Stimulated activated CD4-positive, alpha-beta T cell treated with anti-CD3 and anti-CD28 coated beads, Interleukin-1b, Interleukin-23, amount 100 ng/mL, for 1 hour (primary cell): ENCODE measurements at regions not wholly inside any gene's neighbourhood (a gene's known extent, or its start where the extent isn't known, plus 50 kb on each side); places are given as distances from the start of the nearest gene placed in this dataset.
"Not testable (repeated sequence)": the region's sequence is repeated elsewhere in the genome, so short reads cannot be mapped to it uniquely, and the experiment has no call there.

ENCODE experiments used
- DNase-seq, 2 donors: peaks; one replicate each; pipeline ENCODE4 v3.0.0-alpha.2; 2020; ENCODE audit warnings: low read depth in 2 of 2

DNA sequence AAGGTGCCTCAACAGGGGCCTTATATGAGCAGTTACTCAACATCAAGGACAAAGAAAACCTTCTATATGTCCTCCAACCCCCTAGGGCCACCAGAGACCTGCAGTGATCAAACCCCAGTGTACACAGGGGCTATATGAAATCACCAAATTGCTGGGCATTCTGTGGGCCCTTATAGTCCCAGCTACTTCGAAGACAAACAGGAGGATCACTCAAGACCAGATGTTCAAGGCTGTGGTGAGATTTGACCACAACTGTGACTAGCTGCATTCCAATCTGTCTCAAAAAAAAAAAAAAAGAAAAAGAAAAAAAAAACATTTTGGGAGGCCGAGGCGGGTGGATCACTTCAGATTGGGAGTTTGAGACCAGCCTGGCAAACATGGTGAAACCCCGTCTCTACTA is 51.0 kb upstream of the PRB2 start:
- DNase-seq, result no peak

DNA sequence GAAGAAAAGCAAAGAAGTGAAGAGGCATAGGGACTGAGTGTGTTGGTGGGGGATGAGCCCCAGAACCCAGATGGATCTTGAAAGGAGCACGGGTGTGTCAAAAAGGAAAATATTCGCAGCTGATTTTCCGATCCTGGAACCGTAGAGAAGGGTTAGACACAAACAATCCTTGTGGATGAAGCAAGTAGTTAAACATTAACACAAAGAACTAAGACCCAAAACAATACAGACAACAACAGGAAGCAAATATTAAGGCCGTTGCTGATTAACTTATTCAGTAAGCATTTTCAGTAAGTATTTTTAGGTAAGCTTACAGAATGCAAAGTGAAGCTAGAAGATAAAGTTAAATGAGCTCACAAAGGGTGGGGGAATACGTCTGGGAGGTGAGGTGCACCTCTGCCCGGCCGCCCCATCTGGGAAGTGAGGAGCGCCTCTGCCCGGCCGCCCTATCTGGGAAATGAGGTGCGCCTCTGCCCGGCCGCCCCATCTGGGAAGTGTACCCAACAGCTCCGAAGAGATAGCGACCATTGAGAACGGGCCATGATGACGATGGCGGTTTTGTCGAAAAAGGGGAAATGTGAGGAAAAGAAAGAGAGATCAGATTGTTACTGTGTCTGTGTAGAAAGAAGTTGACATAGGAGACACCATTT is 62.8 kb upstream of the PRB2 start:
- no peak for DNase-seq

DNA sequence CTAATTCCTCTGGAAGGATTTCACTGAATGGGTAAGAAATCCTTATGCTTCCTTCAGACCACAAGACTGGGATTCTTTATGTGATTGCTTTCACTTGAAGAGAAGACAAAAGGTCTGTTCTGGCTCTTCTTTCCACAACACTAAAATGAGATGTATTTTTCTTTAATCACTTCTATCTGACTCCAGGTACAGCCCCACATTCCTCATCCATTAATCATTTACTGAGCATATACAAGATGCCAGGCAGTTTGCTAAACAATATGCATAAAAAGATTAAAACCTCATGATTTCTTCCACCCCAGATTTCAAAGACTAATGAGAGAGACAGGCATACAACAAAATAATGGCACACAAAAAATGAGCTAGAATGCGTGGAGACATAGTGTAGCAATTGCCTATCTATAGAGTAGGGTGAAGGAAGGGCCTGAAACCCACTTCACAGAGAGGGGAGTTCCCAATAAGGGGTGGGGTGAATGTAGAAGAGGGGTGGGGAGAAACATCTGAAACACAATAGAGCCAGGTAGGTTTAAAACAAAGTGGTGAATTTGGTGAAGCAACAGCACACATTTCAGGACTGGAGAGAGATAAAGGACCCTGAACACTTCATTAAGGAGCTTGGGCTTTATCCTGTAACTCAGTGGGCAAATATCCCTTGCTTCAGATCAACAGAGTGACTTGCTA is 65.1 kb upstream of the PRB2 start:
- no peak for DNase-seq

DNA sequence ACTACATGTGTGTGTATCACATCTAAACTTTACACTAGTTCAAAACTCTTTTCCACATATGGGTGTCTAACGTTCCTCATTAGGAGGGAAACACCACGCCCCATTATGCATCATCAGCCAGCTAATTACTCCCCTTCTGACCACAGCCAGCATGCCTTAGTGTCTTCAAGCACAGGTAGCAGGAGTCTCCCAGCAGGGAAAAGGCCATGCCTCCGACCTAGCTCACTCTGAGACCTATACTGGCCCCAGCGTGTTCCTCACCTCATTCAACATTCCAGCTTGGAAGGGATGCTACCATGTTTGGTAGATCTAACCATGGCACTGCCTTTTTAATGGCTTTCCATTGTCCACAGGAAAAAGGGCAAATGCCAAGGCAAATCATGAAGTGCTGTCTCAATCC is 66.1 kb upstream of the PRB2 start:
- DNase-seq, result no peak

DNA sequence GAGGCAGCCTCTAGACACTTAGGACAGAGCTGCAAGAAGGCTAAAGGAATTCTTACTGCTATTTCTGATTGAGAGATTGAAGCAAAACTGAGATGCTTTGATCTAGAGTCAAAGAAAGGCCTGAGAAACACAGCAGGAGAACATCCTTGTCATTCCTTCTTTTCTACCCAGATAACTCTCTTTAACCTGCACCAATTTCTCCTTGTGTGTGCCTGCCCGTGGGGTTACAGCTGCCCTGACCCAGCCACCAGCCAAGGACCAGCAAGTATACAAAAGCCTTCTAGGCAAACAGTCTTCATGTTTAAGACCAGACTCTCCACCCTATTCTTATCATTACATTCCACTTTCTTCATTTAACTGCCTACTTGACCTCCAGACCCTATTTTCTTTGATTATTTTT is 81.7 kb upstream of the PRB2 start:
- DNase-seq, result no peak

DNA sequence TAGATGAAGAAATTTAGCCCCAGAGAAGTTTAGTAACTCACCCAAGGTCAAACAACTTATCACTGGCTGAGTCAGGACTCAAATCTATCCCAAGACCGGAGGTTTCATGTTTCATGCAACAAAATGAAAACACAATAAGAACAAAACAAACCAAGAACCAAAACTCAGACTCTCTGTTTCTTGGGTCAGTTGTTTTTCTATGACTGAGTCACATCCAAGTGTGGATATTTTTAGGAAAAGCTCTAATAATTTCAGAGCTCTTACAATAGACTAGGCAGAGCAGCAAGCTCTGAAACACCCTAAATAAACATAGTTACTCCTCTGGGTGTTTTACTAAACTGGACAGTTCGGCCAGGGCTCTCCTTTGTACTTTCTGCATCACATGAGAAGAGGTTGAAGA is 87.6 kb upstream of the PRB2 start:
- no peak for DNase-seq

DNA sequence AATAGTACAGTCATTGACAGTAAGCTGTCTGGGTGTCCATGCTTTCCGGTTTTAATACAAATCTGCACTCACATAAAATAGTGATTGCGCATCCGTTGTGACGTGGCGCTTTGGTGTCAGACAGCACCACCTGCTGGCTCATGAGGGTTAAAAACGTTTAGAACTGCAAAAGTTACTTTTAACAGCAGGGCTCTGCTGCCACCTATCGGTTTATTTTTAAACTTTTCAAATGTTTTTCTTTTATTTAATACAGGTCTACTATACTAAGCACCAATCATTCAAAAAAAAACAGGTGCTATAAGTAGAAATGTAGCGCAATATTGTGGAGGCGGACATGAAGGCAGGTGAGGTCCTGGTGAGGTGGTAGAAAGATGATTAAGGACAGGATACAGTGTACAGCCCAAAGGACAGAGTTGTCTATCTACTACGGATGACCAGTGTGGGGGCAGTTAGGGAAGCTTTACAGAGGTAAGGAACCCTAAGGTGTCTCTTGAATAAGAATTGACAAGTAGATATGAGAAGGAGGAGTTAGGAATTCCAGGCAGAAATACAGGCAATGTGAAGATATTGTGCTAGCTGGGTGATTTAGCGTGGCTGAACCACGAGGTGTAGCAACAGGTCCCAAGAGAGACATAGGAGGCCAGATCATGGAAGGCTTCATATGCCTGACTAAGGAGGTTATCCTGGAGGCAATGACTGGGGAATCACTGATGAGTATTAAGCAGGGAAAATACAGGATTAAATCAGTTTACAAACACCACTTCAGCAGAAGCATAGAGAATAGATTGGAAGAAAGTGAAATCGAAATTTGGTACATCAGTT is 91.5 kb upstream of the PRB2 start:
- DNase-seq, result peak; percentile 54 to 59

DNA sequence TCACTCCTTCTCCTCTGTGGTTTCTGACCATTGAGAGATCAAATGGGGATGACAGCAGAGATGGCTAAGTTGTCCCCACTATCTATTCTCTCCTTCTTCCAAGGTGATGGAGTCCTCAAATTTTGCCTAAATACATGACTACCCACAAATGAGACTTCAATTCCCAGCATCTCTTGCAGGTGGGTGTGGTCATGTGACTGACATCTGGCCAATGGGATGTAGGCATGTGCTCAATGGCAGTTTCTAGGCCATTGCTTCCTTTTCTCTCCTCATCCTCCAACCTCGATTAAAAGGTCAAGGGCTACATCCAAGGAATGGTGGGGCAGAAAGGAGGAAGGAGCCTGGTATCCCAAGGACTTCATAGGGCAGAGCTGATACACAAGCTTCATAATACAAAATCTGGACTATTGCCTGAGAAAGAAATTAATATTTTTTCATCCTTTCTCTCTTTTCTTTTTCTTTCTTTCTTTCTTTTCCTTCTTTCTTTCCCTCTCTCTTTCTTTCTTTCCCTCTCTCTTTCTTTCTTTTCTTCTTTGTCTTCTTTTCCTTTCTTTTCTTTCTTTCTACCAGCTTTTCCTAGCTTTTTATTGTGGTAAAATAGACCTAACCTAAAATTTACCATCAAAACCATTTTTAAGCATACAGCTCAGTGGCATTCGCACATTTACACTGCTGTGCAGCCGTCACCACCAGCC is 100.9 kb upstream of the PRB2 start:
- no peak for DNase-seq

DNA sequence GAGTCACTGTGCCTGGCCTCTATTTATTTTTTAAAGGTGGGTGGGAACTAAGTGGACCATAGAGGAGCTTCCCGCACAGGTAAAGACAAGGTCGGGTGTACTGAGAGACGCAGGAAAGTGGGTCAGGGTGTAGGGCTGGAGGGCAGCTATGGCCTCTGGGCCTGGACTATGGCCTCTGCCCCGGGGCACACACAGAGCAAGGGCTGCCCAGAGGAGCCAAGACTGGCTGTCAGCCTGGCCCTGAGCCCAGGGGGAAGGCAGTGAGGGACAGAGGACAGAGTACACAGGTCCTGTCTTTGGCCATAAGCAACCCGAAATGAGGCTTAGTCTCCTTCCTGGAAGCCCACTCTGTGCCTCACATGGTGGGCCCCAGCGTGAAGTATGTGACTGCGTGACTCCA is 102.1 kb upstream of the PRB2 start:
- DNase-seq, result no peak

DNA sequence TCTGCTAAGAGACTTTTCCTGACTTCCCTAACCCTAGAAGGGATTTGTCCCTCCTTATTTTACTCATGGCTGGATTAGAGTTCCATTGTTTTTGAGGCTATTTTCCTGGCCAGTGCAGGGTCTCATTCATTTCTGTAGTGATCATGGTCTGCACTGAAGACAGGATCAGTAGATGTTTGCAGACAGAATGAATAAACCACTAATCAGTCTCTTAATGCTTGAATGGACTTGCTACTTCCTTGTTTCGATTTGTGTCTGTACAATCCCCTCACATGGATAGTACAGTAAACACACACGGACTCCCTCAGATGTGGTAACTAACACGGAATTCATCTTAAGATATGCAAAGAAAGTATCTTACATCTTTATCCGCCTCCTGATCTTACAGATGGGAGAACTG is 102.6 kb upstream of the PRB2 start:
- no peak for DNase-seq

DNA sequence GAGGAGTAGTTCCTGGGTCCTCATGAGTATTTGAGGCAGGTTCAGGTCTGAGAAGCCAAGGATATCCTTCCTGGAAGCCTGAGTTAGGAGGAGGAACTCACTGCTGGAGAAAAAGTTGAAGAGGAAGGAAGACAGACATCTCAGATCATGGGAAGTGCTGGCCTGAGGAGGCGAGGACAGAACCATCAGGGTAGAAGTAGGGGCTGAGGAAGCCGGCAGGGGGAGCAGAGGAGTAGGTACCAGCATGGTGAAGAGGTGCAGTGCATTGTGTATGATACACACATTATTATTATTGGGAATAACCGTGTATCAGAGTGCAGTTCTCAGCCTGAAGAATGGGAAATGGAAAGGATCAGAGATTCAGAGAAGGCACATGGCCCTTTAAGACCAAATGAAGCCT is 103.2 kb upstream of the PRB2 start:
- not testable (repeated sequence) for DNase-seq

DNA sequence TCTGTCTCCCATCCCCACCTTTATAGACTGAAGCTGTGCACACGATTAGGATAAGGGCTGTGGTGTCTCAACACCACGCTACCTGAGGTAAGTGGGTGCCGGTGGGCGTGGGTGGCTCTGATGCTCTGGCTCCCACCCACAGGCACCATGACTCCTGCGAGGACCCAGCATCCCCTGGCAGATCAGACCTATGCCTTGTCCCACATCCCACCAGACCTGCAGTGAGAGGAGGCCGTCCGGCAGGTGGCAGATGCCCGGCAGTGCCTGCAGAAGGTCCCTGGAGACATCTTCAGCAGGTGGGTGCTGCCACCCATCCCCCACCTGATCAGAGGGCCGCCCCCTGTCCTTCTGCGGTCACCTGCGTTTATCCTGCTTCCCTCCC is 104.4 kb upstream of the PRB2 start:
- no peak for DNase-seq

DNA sequence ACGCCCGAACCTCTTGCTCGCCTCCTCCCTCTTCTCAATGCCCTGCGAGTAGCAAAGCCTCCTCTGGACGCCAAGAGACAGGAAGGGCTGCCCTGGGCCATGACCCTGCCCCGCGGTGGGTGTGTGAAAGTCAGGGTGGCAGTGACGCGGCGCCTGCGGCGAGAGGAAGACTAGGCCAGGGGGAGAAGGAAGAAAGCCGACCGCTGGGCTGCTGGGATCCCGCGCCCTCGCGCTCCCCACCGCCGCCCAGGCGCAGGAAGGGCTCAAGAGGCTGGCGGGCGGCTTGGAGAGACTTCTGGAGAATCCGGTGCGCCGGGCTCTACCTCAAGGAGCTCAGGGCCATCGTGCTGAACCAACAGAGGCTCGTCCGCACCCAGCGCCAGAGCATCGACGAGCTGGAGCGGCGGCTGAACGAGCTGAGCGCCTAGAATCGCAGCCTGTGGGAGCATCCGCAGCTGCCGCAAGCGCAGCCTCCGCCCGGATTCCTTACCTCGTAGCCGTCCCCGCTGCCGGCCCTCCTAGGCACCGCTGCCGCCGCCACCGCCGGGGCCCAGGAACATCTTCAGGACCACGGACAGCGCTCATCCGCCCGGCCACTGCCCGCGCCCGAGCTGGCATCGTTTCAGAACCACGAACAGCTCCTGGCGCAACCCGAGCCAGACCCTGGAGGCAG is 105.0 kb upstream of the PRB2 start:
- DNase-seq, result peak; percentile 34 to 63

DNA sequence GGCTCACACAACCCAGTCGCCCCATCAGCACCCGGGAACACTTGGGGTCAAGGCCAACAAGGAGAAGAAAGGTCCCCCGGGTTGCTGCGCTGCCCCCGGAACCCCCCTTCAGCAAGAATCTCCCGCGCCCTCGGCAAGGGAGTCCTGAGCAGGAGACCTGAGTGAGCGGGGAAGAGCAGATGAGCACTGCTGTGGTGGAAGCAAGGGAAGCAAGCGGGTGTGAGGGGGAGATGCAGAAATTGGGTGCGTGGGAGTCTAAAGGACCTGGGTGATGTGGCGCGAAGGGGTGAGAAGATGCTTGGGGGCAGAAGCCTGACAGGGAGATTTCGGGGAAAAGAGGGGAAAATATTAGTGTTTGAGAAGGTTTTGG is 105.5 kb upstream of the PRB2 start:
- DNase-seq, result no peak

DNA sequence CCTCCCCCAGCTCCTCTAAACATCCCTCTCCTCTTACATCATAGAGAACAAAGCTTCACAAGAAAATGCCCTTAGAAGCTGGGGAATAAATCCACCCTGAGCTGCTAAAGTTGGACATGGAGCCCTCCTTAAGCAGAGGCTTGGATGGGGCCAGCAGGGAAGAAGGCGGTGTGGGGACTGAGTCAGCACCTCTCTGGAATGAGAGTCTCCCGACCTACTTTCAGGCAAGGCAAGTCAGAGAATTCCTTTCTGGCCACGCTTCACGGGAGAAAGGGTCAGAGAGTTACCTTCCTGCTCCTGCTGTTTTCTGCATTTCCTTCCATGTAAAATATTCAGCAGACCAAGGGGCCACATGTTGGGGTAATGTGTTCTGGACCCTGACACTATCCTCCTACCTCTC is 113.3 kb upstream of the PRB2 start:
- DNase-seq, result no peak

DNA sequence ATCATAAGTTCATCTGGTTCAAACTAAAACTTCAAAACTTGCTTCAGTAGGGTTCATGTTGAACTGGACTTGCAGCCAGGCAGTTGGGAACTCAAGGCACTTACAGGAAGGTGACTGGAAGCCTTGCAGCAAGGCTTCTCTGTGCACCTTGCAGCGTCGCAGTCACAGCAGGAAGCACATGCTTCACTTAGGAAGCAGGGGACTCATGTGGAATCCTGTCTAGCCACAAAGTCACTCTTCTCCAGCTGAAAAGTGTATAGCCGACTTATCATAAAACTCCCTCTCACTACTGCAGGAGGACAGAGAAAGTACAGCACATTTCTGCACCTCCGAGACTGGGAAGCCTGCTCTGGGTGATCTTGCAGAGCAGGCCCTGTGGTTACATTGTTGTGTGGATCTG is 114.0 kb upstream of the PRB2 start:
- DNase-seq, result no peak

DNA sequence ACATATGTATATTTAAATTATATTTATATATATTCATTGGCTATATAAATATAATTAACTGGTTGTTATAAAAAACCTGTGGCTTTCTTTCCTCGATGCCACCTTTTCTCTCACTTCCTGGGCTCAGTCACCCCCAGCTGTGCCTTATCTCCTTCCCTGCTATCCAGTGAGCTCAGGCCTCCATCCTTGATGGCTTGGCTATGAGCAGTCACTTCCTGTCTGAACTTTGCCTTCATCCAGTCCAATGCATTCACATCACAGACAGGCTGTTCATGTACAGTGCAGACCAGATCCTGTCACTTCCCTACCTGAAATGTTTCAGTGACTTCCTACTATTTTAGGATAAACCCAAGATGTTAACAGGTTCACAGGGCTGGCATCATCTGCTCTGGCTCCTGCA is 115.3 kb upstream of the PRB2 start:
- DNase-seq, result no peak

DNA sequence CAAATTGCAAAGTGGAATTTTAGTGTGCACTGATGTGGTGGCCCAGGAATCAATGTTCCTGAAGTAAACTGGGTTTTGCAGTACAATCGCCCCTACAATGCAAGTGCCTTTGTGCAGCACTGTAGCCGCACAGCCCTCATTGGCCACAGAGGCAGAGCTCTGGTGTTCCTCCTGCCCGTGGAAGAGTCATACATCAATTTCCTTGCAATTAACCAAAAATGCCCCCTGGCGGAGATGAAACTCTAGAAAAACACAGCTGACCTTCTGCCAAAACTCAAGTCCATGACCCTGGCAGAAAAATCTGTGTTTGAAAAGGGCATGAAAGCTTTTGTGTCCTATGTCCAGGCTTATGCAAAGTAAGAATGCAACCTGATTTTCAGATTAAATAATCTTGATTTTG is 117.9 kb upstream of the PRB2 start:
- DNase-seq, result no peak

DNA sequence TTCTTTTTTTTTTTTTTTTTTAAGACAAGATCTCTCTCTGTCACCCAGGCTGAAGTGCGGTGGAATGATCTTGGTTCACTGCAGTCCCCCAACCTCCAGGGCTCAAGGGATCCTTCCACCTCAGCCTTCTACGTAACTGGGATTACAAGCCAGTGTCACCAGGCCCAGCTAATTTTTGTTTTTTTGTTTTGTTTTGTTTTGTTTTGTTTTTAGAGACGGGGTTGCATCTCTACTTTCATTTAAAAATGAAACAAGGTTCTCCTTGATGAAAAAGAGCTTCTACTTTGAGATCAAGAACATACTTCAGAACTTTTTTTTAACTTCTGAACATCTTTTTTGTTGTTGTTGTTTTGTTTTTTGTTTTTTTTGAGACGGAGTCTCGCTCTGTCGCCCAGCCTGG is 121.7 kb upstream of the PRB2 start:
- no peak for DNase-seq

DNA sequence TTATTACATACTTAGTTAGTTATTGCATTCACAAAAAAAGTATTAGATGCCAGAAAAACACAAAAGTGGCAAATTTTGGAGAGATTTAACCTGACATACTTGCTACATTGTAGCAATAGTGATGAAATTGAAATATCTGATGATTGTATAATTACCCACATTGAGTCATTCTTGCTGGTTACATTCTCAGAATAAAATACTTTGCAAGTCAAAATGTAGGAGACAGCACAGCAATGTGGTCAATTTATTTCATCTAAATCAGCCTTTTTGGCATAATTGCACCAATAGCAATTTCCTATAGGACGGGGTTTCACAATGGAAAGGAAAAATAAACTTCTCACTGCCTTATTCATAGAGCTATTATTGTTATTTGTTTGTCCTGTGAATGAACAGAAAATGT is 125.0 kb upstream of the ETV6 start:
- DNase-seq, result no peak

DNA sequence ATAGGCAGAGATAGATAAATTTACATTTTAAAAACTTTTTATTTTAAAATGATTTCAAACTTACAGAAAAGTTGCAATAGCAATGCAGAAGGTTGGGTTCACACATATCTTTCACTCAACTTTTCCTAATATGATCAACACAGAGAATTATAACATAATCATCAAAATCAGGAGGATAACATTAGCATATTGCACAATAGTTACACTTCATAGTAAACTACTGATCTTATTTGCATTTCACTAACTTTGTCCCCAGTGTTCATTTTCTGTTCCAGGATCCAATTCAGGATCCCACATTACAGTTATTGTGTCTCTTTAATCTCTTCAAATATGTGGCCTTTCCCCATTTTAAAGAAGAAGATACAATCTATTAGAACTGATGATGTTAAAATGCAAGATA is 115.4 kb upstream of the ETV6 start:
- no peak for DNase-seq

DNA sequence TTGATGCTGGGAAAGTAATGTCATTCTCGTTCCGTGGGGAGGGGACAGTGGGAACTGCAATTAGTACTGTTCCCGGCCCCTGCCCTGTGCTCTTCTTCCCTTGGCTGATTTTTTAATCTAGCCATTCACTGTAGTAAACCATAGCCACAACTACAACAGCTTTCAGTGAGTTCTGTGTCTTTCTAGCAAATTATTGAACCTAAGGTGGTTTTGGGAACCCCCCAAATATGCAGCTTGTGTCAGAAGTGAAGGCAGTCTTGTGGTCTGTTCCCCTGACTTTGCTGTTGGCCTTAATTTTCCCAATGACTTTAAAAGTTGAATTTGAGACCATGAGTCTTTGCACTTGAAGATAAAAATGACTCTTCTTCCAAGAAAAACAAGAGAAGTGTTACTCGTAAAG is 114.3 kb upstream of the ETV6 start:
- DNase-seq, result no peak
